Thyroid gland (tissue), 4 donors: ENCODE measurements at regions not wholly inside any gene's neighbourhood (a gene's known extent, or its start where the extent isn't known, plus 50 kb on each side); places are given as distances from the start of the nearest gene placed in this dataset.

Source experiments
- CTCF ChIP-seq, 6 experiments: fragments of 200-600 bp in 3 of 6; fragments of 450-650 bp in 3 of 6; sonication (generic) in 3 of 6; IDR thresholded peaks; one replicate each; pipeline ENCODE4 v1.5.1; 2016 to 2019; ENCODE audit warnings: antibody characterized with exemption in 6 of 6, mild to moderate bottlenecking in 2 of 6, inconsistent platforms in 1 of 6, moderate library complexity in 1 of 6
- POLR2A ChIP-seq, 2 donors: fragments of 450-650 bp; IDR thresholded peaks; one replicate each; pipeline ENCODE4 v1.6.1; 2017; ENCODE audit warnings: antibody characterized with exemption in 2 of 2, mild to moderate bottlenecking in 2 of 2, moderate library complexity in 1 of 2

- TF ChIP-seq CTCF (IDR thresholded peaks at IDR 0.05) (no peak), POLR2A (IDR thresholded peaks at IDR 0.05) (no peak)
Measured at GRCh38 chr5:24831989-24832388, 187.2 kb upstream of the CDH10 start.
